ENCODE measurements at regions not wholly inside any gene's neighbourhood (a gene's known extent, or its start where the extent isn't known, plus 50 kb on each side); places are given as distances from the start of the nearest gene placed in this dataset.

DNA sequence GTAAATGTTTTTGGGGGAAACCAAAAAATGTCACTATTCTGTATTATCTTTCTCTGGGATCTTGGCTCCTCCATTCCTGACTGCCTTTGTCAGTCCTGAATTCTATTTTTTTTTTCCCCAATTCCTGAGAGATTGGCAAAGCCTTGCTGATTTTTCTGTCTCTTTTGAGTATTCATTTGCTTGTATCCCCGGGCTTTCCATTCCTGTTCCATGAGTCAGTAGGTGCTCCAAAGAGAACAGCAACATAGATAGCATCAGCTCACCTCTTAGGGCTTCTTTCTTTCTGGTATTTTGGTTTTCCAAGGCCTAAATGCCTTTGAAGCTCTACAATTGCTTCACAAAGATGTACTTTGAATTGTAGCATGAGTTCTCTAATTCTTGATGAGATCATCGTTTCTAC is 271.7 kb upstream of the LRRC3B start:
- H3K9ac ChIP-seq (ENCODE audit: control insufficient read depth, insufficient read depth, low read length), result no peak overlapping the region
- FAIRE-seq, result no peak
- ChIA-PET CTCF (no interaction called here), POLR2A (no interaction called here), SMC1A (ENCODE audit: uncharacterized antibody, unreplicated experiment) (no interaction called here), RAD21 (ENCODE audit: unreplicated experiment) (no interaction called here)
- TF ChIP-seq SMC3 (IDR thresholded peaks at IDR 0.05; ENCODE audit: borderline replicate concordance, low read length) (no peak), BMI1 (IDR thresholded peaks at IDR 0.05; ENCODE audit: borderline replicate concordance) (no peak), KAT2A (conservative IDR thresholded peaks at IDR 0.05; ENCODE audit: control insufficient read depth, low read depth, low read length) (no peak), FOXK2 (IDR thresholded peaks at IDR 0.05) (no peak), RBBP5 (conservative IDR thresholded peaks at IDR 0.05) (no peak), NR2F1 (conservative IDR thresholded peaks at IDR 0.05) (no peak), MEF2B (IDR thresholded peaks at IDR 0.05; ENCODE audit: partially characterized antibody, poor library complexity, severe bottlenecking) (no peak), SREBF2 (IDR thresholded peaks at IDR 0.05; ENCODE audit: low read length) (no peak), RAD21 (IDR thresholded peaks at IDR 0.05; ENCODE audit: insufficient read depth, low read depth, low read length) (no peak), ESRRA (IDR thresholded peaks at IDR 0.05; ENCODE audit: low read length) (no peak), MTA2 (IDR thresholded peaks at IDR 0.05; ENCODE audit: low read depth) (no peak), JUNB (IDR thresholded peaks at IDR 0.05) (no peak), CTCF (IDR thresholded peaks at IDR 0.05 in 2 of 3, conservative IDR thresholded peaks at IDR 0.05 in 1 of 3; ENCODE audit: control insufficient read depth in 2 of 3, extremely low read depth in 1 of 3, insufficient read depth in 1 of 3, low read depth in 3 of 3, low read length in 3 of 3) (no peak), TARDBP (IDR thresholded peaks at IDR 0.05; ENCODE audit: borderline replicate concordance) (no peak), BCL11A (IDR thresholded peaks at IDR 0.05; ENCODE audit: low read depth, low read length) (no peak), EGR1 (IDR thresholded peaks at IDR 0.05; ENCODE audit: borderline replicate concordance in 1 of 2, low read depth in 2 of 2, low read length in 2 of 2) (no peak), CREM (IDR thresholded peaks at IDR 0.05; ENCODE audit: low read depth) (no peak)
- no peak overlapping the region for H3K4me3 ChIP-seq
- 2% methylated on average over 2 of the region's 2 CpGs for WGBS (ENCODE audit: insufficient coverage, insufficient replicate concordance, low lambda C conversion rate, missing lambda C conversion rate)
- no peak overlapping the region for H3K27ac ChIP-seq (ENCODE audit: control insufficient read depth, insufficient read depth)
- H3K79me2 ChIP-seq (ENCODE audit: control insufficient read depth, insufficient read depth, low read length), result no peaks in the 10 kb centered on the region
- no peaks in the 10 kb centered on the region for H3K36me3 ChIP-seq (ENCODE audit: control insufficient read depth in 2 of 2, insufficient read depth in 2 of 2, low read length in 1 of 2)
- ATAC-seq, result no peak
- DNase-seq (ENCODE audit: low read depth, low spot score), result no peak
- in situ Hi-C loops (cut with MboI) (no loop called here), intact Hi-C loops (cut with micrococcal nuclease; ENCODE audit: unreplicated experiment) (no loop called here)
- H3K9me3 ChIP-seq (replicated peaks; ENCODE audit: control insufficient read depth, insufficient read depth, low read length), result no peaks in the 10 kb centered on the region; the same call in 2 of the 3 replicates
- no peak overlapping the region for H3K4me2 ChIP-seq (ENCODE audit: control insufficient read depth, insufficient read depth)
- no peaks in the 10 kb centered on the region for H3K27me3 ChIP-seq (replicated peaks in 1 of 2; ENCODE audit: control insufficient read depth in 2 of 2, insufficient read depth in 2 of 2, low read length in 1 of 2)
- H2AFZ ChIP-seq (ENCODE audit: control insufficient read depth, low read depth, low read length), result no peak overlapping the region
- H4K20me1 ChIP-seq (ENCODE audit: control insufficient read depth, insufficient read depth), result no peaks in the 10 kb centered on the region
- BruUV-seq (replicated peaks), result no TSS peak
- H3K4me1 ChIP-seq (ENCODE audit: control insufficient read depth, insufficient read depth, low read length), result no peaks in the 10 kb centered on the region
